ENCODE measurements at regions not wholly inside any gene's neighbourhood (a gene's known extent, or its start where the extent isn't known, plus 50 kb on each side); places are given as distances from the start of the nearest gene placed in this dataset.

GRCh38 chr3:16108424-16108823, 66.1 kb upstream of the GALNT15 start:
- TF ChIP-seq CTCF (IDR thresholded peaks at IDR 0.05; ENCODE audit: poor library complexity, severe bottlenecking): no peak
- no peak for TF ChIP-seq EP300 (conservative IDR thresholded peaks at IDR 0.05; ENCODE audit: poor library complexity, severe bottlenecking)
- no peak for TF ChIP-seq RAD21 (conservative IDR thresholded peaks at IDR 0.05)
- no peak for TF ChIP-seq POLR2AphosphoS5 (IDR thresholded peaks at IDR 0.05)
- TF ChIP-seq TAF1 (IDR thresholded peaks at IDR 0.05; ENCODE audit: low read depth): no peak
